IMR-90 (cell line): ENCODE measurements at regions not wholly inside any gene's neighbourhood (a gene's known extent, or its start where the extent isn't known, plus 50 kb on each side); places are given as distances from the start of the nearest gene placed in this dataset.

Source experiments
- BHLHE40 ChIP-seq: fragments of 150-350 bp; IDR thresholded peaks from 2 replicates; pipeline ENCODE4 v1.6.1; 2016; ENCODE audit warnings: mild to moderate bottlenecking, low read depth, low read length
- CHD1 ChIP-seq: IDR thresholded peaks from 2 replicates; pipeline ENCODE4 v1.6.1; 2012; ENCODE audit warnings: low read depth, low read length, improper control_type of control experiment
- FOS ChIP-seq: fragments of 150-350 bp; IDR thresholded peaks from 2 replicates; pipeline ENCODE4 v1.6.1; 2016; ENCODE audit warnings: low read depth, low read length
- MAZ ChIP-seq: IDR thresholded peaks from 2 replicates; pipeline ENCODE4 v1.6.1; 2012; ENCODE audit warnings: low read depth, mild to moderate bottlenecking, low read length, improper control_type of control experiment, moderate library complexity, borderline replicate concordance
- MXI1 ChIP-seq: IDR thresholded peaks from 2 replicates; pipeline ENCODE4 v1.6.1; 2012; ENCODE audit warnings: low read depth, mild to moderate bottlenecking, low read length, moderate library complexity, borderline replicate concordance
- POLR2A ChIP-seq: IDR thresholded peaks from 2 replicates; pipeline ENCODE4 v1.6.1; 2012; ENCODE audit warnings: mild to moderate bottlenecking, low read depth, low read length
- RAD21 ChIP-seq: IDR thresholded peaks from 2 replicates; pipeline ENCODE4 v1.6.1; 2012; ENCODE audit warnings: low read length, improper control_type of control experiment
- RFX5 ChIP-seq: IDR thresholded peaks from 2 replicates; pipeline ENCODE4 v1.8.0; 2012; ENCODE audit warnings: low read depth, mild to moderate bottlenecking, low read length, moderate library complexity
- SMC3 ChIP-seq: fragments of 150-350 bp; IDR thresholded peaks from 2 replicates; pipeline ENCODE4 v1.6.1; 2016; ENCODE audit warnings: low read depth, mild to moderate bottlenecking, antibody characterized with exemption, low read length, moderate library complexity
- USF2 ChIP-seq: fragments of 150-350 bp; IDR thresholded peaks from 2 replicates; pipeline ENCODE4 v1.6.1; 2017; ENCODE audit warnings: mild to moderate bottlenecking, antibody characterized with exemption, low read length, low read depth
- TF ChIP-seq, protein P1 (sequence below): conservative IDR thresholded peaks from 2 replicates; pipeline ENCODE4 v1.5.1; 2012; ENCODE audit warnings: mild to moderate bottlenecking, low read depth, low read length, improper control_type of control experiment

DNA sequence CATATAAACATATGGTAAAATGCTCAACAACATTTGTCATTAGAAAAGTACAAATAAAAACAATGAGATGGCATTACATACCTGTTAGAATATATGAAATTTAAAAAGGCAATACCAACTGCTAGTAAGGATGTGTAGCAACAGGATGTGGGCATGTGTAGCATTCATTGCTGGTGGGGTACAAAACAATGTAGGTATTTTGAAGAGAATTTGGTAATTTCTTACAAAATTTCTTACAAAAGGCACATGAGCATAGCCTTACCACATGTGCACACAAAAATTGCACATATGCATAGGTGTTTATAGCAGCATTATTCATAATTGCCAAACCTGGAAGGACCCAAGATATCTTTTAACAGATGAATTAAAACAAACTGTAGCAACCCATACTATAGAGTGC lies 1355.1 kb upstream of the CITED2 start:
- TF ChIP-seq, protein P1, sequence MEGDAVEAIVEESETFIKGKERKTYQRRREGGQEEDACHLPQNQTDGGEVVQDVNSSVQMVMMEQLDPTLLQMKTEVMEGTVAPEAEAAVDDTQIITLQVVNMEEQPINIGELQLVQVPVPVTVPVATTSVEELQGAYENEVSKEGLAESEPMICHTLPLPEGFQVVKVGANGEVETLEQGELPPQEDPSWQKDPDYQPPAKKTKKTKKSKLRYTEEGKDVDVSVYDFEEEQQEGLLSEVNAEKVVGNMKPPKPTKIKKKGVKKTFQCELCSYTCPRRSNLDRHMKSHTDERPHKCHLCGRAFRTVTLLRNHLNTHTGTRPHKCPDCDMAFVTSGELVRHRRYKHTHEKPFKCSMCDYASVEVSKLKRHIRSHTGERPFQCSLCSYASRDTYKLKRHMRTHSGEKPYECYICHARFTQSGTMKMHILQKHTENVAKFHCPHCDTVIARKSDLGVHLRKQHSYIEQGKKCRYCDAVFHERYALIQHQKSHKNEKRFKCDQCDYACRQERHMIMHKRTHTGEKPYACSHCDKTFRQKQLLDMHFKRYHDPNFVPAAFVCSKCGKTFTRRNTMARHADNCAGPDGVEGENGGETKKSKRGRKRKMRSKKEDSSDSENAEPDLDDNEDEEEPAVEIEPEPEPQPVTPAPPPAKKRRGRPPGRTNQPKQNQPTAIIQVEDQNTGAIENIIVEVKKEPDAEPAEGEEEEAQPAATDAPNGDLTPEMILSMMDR: no peak
- no peak for TF ChIP-seq MXI1
- TF ChIP-seq RFX5: no peak
- TF ChIP-seq POLR2A: no peak
- no peak for TF ChIP-seq SMC3
- no peak for TF ChIP-seq CHD1
- TF ChIP-seq FOS: no peak
- no peak for TF ChIP-seq RAD21
- no peak for TF ChIP-seq BHLHE40
- no peak for TF ChIP-seq MAZ
- TF ChIP-seq USF2: no peak
